ENCODE measurements at regions not wholly inside any gene's neighbourhood (a gene's known extent, or its start where the extent isn't known, plus 50 kb on each side); places are given as distances from the start of the nearest gene placed in this dataset.

GRCh38 chr10:129366450-129366849, 100.6 kb upstream of the MGMT start:
- H3K36me3 Mint-ChIP-seq (ENCODE audit: low read depth): no peaks in the 10 kb centered on the region
- peaks cover 15% of the 10 kb centered on the region for H3K27me3 Mint-ChIP-seq (ENCODE audit: low read depth, poor library complexity)
- H3K4me1 Mint-ChIP-seq: no peaks in the 10 kb centered on the region
- TF ChIP-seq CTCF (IDR thresholded peaks at IDR 0.05): no peak
- no peak overlapping the region for H3K4me3 Mint-ChIP-seq
- no peak overlapping the region for H3K27ac Mint-ChIP-seq
- no peak for DNase-seq
- no peaks in the 10 kb centered on the region for H3K9me3 Mint-ChIP-seq

GRCh38 chr10:129369566-129369965, 97.5 kb upstream of the MGMT start:
- peaks cover 16% of the 10 kb centered on the region for H3K4me1 Mint-ChIP-seq
- peaks cover 13% of the 10 kb centered on the region for H3K27me3 Mint-ChIP-seq (ENCODE audit: low read depth, poor library complexity)
- H3K9me3 Mint-ChIP-seq: no peaks in the 10 kb centered on the region
- no peaks in the 10 kb centered on the region for H3K36me3 Mint-ChIP-seq (ENCODE audit: low read depth)
- no peak for TF ChIP-seq CTCF (IDR thresholded peaks at IDR 0.05)
- H3K4me3 Mint-ChIP-seq: no peak overlapping the region
- no peak for DNase-seq
- no peak overlapping the region for H3K27ac Mint-ChIP-seq

- Mint-ChIP-seq H3K27me3 (ENCODE audit: low read depth, poor library complexity) (peaks cover 10% of the 10 kb centered on the region), H3K27ac (no peak overlapping the region), H3K36me3 (ENCODE audit: low read depth) (no peaks in the 10 kb centered on the region), H3K4me3 (no peak overlapping the region), H3K9me3 (no peaks in the 10 kb centered on the region), H3K4me1 (peaks cover 16% of the 10 kb centered on the region)
- no peak for DNase-seq
- TF ChIP-seq CTCF (IDR thresholded peaks at IDR 0.05): no peak
Measured at GRCh38 chr10:129371541-129371940, 95.5 kb upstream of the MGMT start.

GRCh38 chr10:129372172-129372571, 94.9 kb upstream of the MGMT start:
- peaks cover 16% of the 10 kb centered on the region for H3K4me1 Mint-ChIP-seq
- H3K4me3 Mint-ChIP-seq: no peak overlapping the region
- TF ChIP-seq CTCF (IDR thresholded peaks at IDR 0.05): no peak
- H3K36me3 Mint-ChIP-seq (ENCODE audit: low read depth): no peaks in the 10 kb centered on the region
- H3K27me3 Mint-ChIP-seq (ENCODE audit: low read depth, poor library complexity): peaks cover 10% of the 10 kb centered on the region
- DNase-seq: no peak
- H3K27ac Mint-ChIP-seq: no peak overlapping the region
- no peaks in the 10 kb centered on the region for H3K9me3 Mint-ChIP-seq

GRCh38 chr10:129373231-129373630, 93.8 kb upstream of the MGMT start:
- H3K9me3 Mint-ChIP-seq: no peaks in the 10 kb centered on the region
- H3K4me1 Mint-ChIP-seq: peaks cover 16% of the 10 kb centered on the region
- H3K27me3 Mint-ChIP-seq (ENCODE audit: low read depth, poor library complexity): peaks cover 13% of the 10 kb centered on the region
- H3K4me3 Mint-ChIP-seq: no peak overlapping the region
- no peaks in the 10 kb centered on the region for H3K36me3 Mint-ChIP-seq (ENCODE audit: low read depth)
- H3K27ac Mint-ChIP-seq: no peak overlapping the region
- no peak for TF ChIP-seq CTCF (IDR thresholded peaks at IDR 0.05)
- DNase-seq: no peak

- no peak for TF ChIP-seq CTCF (IDR thresholded peaks at IDR 0.05)
- DNase-seq: no peak
- Mint-ChIP-seq H3K27me3 (ENCODE audit: low read depth, poor library complexity) (peaks cover 11% of the 10 kb centered on the region), H3K36me3 (ENCODE audit: low read depth) (no peaks in the 10 kb centered on the region), H3K4me1 (peaks cover 16% of the 10 kb centered on the region), H3K9me3 (no peaks in the 10 kb centered on the region), H3K27ac (no peak overlapping the region), H3K4me3 (no peak overlapping the region)
Measured at GRCh38 chr10:129373718-129374117, 93.3 kb upstream of the MGMT start.
